Ascending aorta (tissue), 2 donors: ENCODE measurements at regions not wholly inside any gene's neighbourhood (a gene's known extent, or its start where the extent isn't known, plus 50 kb on each side); places are given as distances from the start of the nearest gene placed in this dataset.

ENCODE experiments used
- DNase-seq, 2 donors: peaks; one replicate each; pipeline ENCODE4 v3.0.0-alpha.2; 2019; ENCODE audit warnings: low spot score in 2 of 2
- H3K27ac ChIP-seq, 2 donors: fragments of 200-600 bp; sonication (generic); one replicate each; pipeline ENCODE4 v1.5.1; 2016 to 2017; ENCODE audit warnings: mild to moderate bottlenecking in 1 of 2
- H3K27me3 ChIP-seq: fragments of 200-600 bp; sonication (generic); one replicate; pipeline ENCODE4 v1.5.1; 2017
- H3K36me3 ChIP-seq, 2 donors: fragments of 200-600 bp; sonication (generic); one replicate each; pipeline ENCODE4 v1.5.1; 2016
- H3K4me1 ChIP-seq, 2 donors: fragments of 200-600 bp; sonication (generic); one replicate each; pipeline ENCODE4 v1.5.1; 2016 to 2017; ENCODE audit warnings: mild to moderate bottlenecking in 1 of 2
- H3K4me3 ChIP-seq, 2 donors: fragments of 200-600 bp; sonication (generic); one replicate each; pipeline ENCODE4 v1.5.1; 2016 to 2017; ENCODE audit warnings: mild to moderate bottlenecking in 1 of 2
- H3K9me3 ChIP-seq, 2 donors: fragments of 200-600 bp; sonication (generic); one replicate each; pipeline ENCODE4 v1.5.1; 2016
- CTCF ChIP-seq, 3 experiments: fragments of 200-600 bp in 2 of 3; fragments of 450-650 bp in 1 of 3; sonication (generic) in 2 of 3; IDR thresholded peaks; one replicate each; pipeline ENCODE4 v1.5.1; 2016 to 2019; ENCODE audit warnings: antibody characterized with exemption in 3 of 3, mild to moderate bottlenecking in 1 of 3, moderate library complexity in 1 of 3
- intact Hi-C: fragments of 100-400 bp; cut with DNase I; formaldehyde crosslinking; loops from one replicate; pipeline ENCODE4 v1.15.1; 2023

GRCh38 chr3:23051240-23052140, 151.6 kb upstream of the UBE2E2 start:
- TF ChIP-seq CTCF (IDR thresholded peaks at IDR 0.05): no peak
- intact Hi-C loops: no loop called here
- Histone ChIP-seq H3K27me3 (no peaks in the 10 kb centered on the region), H3K36me3 (no peaks in the 10 kb centered on the region), H3K4me3 (no peak overlapping the region), H3K27ac (no peak overlapping the region), H3K4me1 (no peaks in the 10 kb centered on the region), H3K9me3 (peaks cover 0 to 6% of the 10 kb centered on the region in 2 donors)
- no peak for DNase-seq

GRCh38 chr3:23052208-23052607, 150.9 kb upstream of the UBE2E2 start:
- no peaks in the 10 kb centered on the region for H3K4me1 ChIP-seq
- no peak for DNase-seq
- no peak for TF ChIP-seq CTCF (IDR thresholded peaks at IDR 0.05)
- H3K9me3 ChIP-seq: peaks cover 0 to 4% of the 10 kb centered on the region in 2 donors
- H3K36me3 ChIP-seq: no peaks in the 10 kb centered on the region
- H3K4me3 ChIP-seq: no peak overlapping the region
- H3K27me3 ChIP-seq: no peaks in the 10 kb centered on the region
- H3K27ac ChIP-seq: no peak overlapping the region
- intact Hi-C loops: no loop called here

GRCh38 chr3:23052620-23053019, 150.5 kb upstream of the UBE2E2 start:
- intact Hi-C loops: no loop called here
- no peak for TF ChIP-seq CTCF (IDR thresholded peaks at IDR 0.05)
- no peaks in the 10 kb centered on the region for H3K36me3 ChIP-seq
- no peaks in the 10 kb centered on the region for H3K27me3 ChIP-seq
- H3K4me1 ChIP-seq: no peaks in the 10 kb centered on the region
- no peak for DNase-seq
- peaks cover 0 to 3% of the 10 kb centered on the region in 2 donors for H3K9me3 ChIP-seq
- no peak overlapping the region for H3K4me3 ChIP-seq
- no peak overlapping the region for H3K27ac ChIP-seq

GRCh38 chr3:23055733-23056376, 147.3 kb upstream of the UBE2E2 start:
- Histone ChIP-seq H3K9me3 (peaks cover 0 to 3% of the 10 kb centered on the region in 2 donors), H3K27ac (no peak overlapping the region), H3K4me1 (no peaks in the 10 kb centered on the region), H3K4me3 (no peak overlapping the region), H3K36me3 (no peaks in the 10 kb centered on the region), H3K27me3 (no peaks in the 10 kb centered on the region)
- no peak for TF ChIP-seq CTCF (IDR thresholded peaks at IDR 0.05)
- no peak for DNase-seq
- intact Hi-C loops: no loop called here

- Histone ChIP-seq H3K27ac (no peak overlapping the region), H3K36me3 (no peaks in the 10 kb centered on the region), H3K4me1 (no peaks in the 10 kb centered on the region), H3K4me3 (no peak overlapping the region), H3K9me3 (peaks cover 0 to under 1% of the 10 kb centered on the region in 2 donors), H3K27me3 (no peaks in the 10 kb centered on the region)
- no peak for TF ChIP-seq CTCF (IDR thresholded peaks at IDR 0.05)
- DNase-seq: no peak
- intact Hi-C loops: no loop called here
These were observed 140.5 kb upstream of the UBE2E2 start for GRCh38 chr3:23062582-23062981.
